Thyroid gland (tissue), 4 donors: ENCODE measurements at regions not wholly inside any gene's neighbourhood (a gene's known extent, or its start where the extent isn't known, plus 50 kb on each side); places are given as distances from the start of the nearest gene placed in this dataset.

ENCODE experiments used
- DNase-seq, 2 donors: peaks; one replicate each; pipeline ENCODE4 v3.0.0-alpha.2; 2019
- H3K27ac ChIP-seq, 3 donors: fragments of 200-600 bp; sonication (generic); 1 replicate in 2 of 3; 2 replicates in 1 of 3; pipeline ENCODE4 v1.5.1; 2016 to 2019; ENCODE audit warnings: mild to moderate bottlenecking in 1 of 3, moderate library complexity in 1 of 3
- H3K27me3 ChIP-seq: fragments of 200-600 bp; sonication (generic); one replicate; pipeline ENCODE4 v1.5.1; 2019
- H3K36me3 ChIP-seq, 2 donors: fragments of 200-600 bp; sonication (generic); one replicate each; pipeline ENCODE4 v1.5.1; 2016 to 2019
- H3K4me1 ChIP-seq, 2 donors: fragments of 200-600 bp; sonication (generic); one replicate each; pipeline ENCODE4 v1.5.1; 2017 to 2019
- H3K4me3 ChIP-seq, 3 donors: fragments of 200-600 bp; sonication (generic); replicated peaks in 1 of 3; 1 replicate in 2 of 3; 2 replicates in 1 of 3; pipeline ENCODE4 v1.5.1; 2016; ENCODE audit warnings: mild to moderate bottlenecking in 1 of 3
- H3K9me3 ChIP-seq: fragments of 200-600 bp; sonication (generic); one replicate; pipeline ENCODE4 v1.5.1; 2017
- CTCF ChIP-seq, 6 experiments: fragments of 200-600 bp in 3 of 6; fragments of 450-650 bp in 3 of 6; sonication (generic) in 3 of 6; IDR thresholded peaks; one replicate each; pipeline ENCODE4 v1.5.1; 2016 to 2019; ENCODE audit warnings: antibody characterized with exemption in 6 of 6, mild to moderate bottlenecking in 2 of 6, inconsistent platforms in 1 of 6, moderate library complexity in 1 of 6
- POLR2A ChIP-seq, 2 donors: fragments of 450-650 bp; IDR thresholded peaks; one replicate each; pipeline ENCODE4 v1.6.1; 2017; ENCODE audit warnings: antibody characterized with exemption in 2 of 2, mild to moderate bottlenecking in 2 of 2, moderate library complexity in 1 of 2
- WGBS, 2 donors: methylation state at CpG; one replicate each; pipeline ENCODE4 v1.1.5; 2017; 5-methylcytosine and 5-hydroxymethylcytosine counted together
- intact Hi-C: fragments of 100-400 bp; cut with DNase I; formaldehyde crosslinking; loops from one replicate; pipeline ENCODE4 v1.15.1; 2023

DNA sequence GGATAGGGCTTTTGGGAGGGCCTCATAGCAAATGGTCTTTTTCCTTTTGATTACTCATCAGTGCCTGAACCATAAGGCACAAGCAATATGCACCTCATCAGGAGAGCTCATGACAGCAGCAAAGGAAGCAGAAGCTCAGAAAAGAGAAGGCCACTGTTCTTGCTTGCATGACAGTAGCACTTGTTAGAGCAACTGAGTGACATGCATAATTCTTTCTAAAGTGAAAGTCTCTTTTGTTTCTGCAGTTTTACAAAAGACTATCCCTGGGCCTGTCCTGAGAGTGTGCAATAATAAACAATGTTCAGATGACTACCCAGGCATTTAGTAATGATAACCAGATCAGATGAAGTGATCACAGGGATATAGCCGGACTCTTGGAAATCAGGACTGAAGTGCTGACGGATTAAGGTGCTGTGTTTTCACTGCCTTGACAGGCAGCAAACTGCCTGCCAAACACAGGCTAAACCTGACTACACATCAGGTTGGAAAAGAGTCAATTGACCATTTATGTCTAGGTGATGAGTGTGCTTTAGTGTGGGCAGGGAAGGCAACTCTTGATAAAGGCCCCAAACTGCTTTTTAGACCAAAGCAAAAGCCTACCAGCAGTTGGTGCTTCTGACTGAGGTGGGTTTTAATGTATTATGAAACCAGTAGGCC lies 1860.3 kb downstream of the TP53TG3F start:
- intact Hi-C loops = no loop called here
- WGBS, 2 donors = 58 to 88% methylated on average over 2 of the region's 2 CpGs
- no peaks in the 10 kb centered on the region for H3K4me1 ChIP-seq
- no peaks in the 10 kb centered on the region for H3K9me3 ChIP-seq
- no peaks in the 10 kb centered on the region for H3K27me3 ChIP-seq
- DNase-seq = no peak
- no peak overlapping the region for H3K27ac ChIP-seq
- H3K36me3 ChIP-seq = no peaks in the 10 kb centered on the region
- TF ChIP-seq POLR2A (IDR thresholded peaks at IDR 0.05) (no peak), CTCF (IDR thresholded peaks at IDR 0.05) (no peak)
- no peak overlapping the region for H3K4me3 ChIP-seq

DNA sequence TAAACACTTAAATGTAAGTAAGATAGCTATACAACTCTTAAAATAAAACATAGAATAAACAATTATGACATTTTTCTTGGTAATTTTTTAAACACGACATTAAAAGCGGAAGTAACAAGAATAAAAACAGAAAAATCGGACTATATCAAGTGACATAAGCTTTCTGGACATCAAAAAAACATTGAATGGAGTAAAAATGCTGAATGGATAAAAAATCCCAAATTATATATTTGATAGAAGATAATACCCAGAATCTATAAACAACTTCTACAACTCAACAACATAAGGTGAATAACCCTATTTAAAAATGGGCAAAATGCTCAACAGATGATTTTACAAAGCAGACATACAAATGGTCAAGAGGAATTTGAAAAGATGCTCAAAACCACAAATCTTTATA lies 1866.5 kb downstream of the TP53TG3F start:
- no peak for TF ChIP-seq POLR2A (IDR thresholded peaks at IDR 0.05)
- no peaks in the 10 kb centered on the region for H3K36me3 ChIP-seq
- H3K9me3 ChIP-seq = no peaks in the 10 kb centered on the region
- WGBS, 2 donors = 68 to 70% methylated on average over 3 of the region's 3 CpGs
- DNase-seq = no peak
- intact Hi-C loops = no loop called here
- H3K4me3 ChIP-seq = no peak overlapping the region
- H3K27me3 ChIP-seq = no peaks in the 10 kb centered on the region
- no peak overlapping the region for H3K27ac ChIP-seq
- no peaks in the 10 kb centered on the region for H3K4me1 ChIP-seq

GRCh38 chr16:35339337-35339736 lies 1879.9 kb downstream of the TP53TG3F start:
- Histone ChIP-seq H3K9me3 (no peaks in the 10 kb centered on the region), H3K4me1 (no peaks in the 10 kb centered on the region), H3K27me3 (no peaks in the 10 kb centered on the region), H3K4me3 (no peak overlapping the region), H3K36me3 (no peaks in the 10 kb centered on the region), H3K27ac (no peak overlapping the region)
- intact Hi-C loops = no loop called here
- DNase-seq = no peak
- TF ChIP-seq POLR2A (IDR thresholded peaks at IDR 0.05) (no peak), CTCF (IDR thresholded peaks at IDR 0.05) (no peak)

DNA sequence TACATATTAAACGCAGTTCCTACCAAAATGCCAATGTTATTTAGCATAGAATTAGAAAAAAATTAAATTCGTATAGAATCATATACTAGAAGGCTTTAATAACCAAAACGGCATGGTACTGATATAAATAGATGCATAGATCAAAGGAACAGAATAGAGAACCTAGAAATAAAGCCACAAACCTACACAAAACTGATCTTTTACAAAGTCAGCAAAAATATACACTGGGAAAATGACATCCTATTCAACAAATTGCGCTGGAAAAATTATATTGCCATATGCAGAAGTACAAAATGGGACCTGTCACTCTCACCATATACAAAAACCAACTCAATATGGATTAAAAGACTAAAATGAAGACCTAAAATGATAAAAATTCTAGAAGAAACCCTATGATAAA lies 1882.6 kb downstream of the TP53TG3F start:
- Histone ChIP-seq H3K27ac (no peak overlapping the region), H3K4me1 (no peaks in the 10 kb centered on the region), H3K36me3 (no peaks in the 10 kb centered on the region), H3K27me3 (no peaks in the 10 kb centered on the region), H3K4me3 (no peak overlapping the region), H3K9me3 (no peaks in the 10 kb centered on the region)
- WGBS, 2 donors = 33 to 43% methylated on average over 4 of the region's 4 CpGs
- no peak for DNase-seq
- intact Hi-C loops = no loop called here
- TF ChIP-seq CTCF (IDR thresholded peaks at IDR 0.05) = no peak
- TF ChIP-seq POLR2A (IDR thresholded peaks at IDR 0.05) = no peak

DNA sequence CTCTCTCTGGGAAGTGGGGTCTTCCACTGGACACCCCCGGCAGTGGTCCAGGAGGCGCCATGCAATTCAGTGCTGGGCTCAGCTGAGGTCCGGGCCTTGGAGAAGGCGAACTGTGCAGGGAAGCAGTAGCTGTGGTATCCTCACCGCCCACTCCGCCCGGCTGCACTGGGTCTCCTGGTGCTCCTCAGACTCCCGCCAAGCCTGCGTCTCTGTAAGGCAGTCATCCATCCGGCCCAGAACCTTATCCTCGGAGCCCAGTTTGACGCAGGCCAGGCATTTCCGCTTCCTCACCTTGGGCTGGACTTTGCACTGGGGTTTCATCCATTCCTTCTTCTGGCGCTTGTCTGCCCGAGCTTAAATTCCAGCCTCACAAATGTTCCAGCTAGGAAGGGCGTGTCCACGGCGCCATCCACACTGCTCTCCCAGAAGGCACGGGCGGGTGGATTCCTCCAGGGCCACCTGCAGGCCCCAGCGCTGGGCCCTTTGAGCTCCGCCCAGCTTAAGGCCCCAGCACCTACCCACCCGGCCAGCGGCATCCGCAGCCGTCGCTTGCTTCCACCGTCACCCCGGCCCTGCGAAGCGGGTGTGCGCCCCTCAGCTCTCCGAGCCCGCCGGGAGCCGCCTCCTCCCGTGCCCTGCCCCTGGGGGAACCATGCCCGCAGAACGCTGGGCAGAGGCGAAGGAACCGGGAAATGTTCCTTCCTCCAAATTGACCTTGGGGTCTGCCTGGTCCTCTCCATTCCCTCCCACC lies 1884.8 kb downstream of the TP53TG3F start:
- no peaks in the 10 kb centered on the region for H3K9me3 ChIP-seq
- intact Hi-C loops = no loop called here
- H3K4me3 ChIP-seq = no peak overlapping the region
- no peak for DNase-seq
- H3K36me3 ChIP-seq = no peaks in the 10 kb centered on the region
- WGBS, 2 donors = 65 to 71% methylated on average over 22 to 26 of the region's 41 CpGs
- H3K27ac ChIP-seq = no peak overlapping the region
- no peaks in the 10 kb centered on the region for H3K4me1 ChIP-seq
- H3K27me3 ChIP-seq = no peaks in the 10 kb centered on the region
- TF ChIP-seq POLR2A (IDR thresholded peaks at IDR 0.05) (no peak), CTCF (IDR thresholded peaks at IDR 0.05) (no peak)
